Ovary (tissue), 7 donors: ENCODE measurements at regions not wholly inside any gene's neighbourhood (a gene's known extent, or its start where the extent isn't known, plus 50 kb on each side); places are given as distances from the start of the nearest gene placed in this dataset.

Experiments used
- DNase-seq, 5 donors: peaks; one replicate each; pipeline ENCODE4 v3.0.0-alpha.2; 2019 to 2020
- H3K27ac ChIP-seq, 2 donors: fragments of 200-600 bp; one replicate each; pipeline versions ENCODE4 v1.5.1 to v1.8.0; 2019 to 2022
- H3K27me3 ChIP-seq: fragments of 200-600 bp; one replicate; pipeline ENCODE4 v1.8.0; 2022
- H3K36me3 ChIP-seq: fragments of 200-600 bp; sonication (generic); one replicate; pipeline ENCODE4 v1.5.1; 2019
- H3K4me1 ChIP-seq: one replicate; pipeline ENCODE4 v1.8.1; 2013; ENCODE audit warnings: mild to moderate bottlenecking, moderate library complexity; ENCODE audit not compliant: insufficient read depth
- H3K4me3 ChIP-seq: fragments of 200-600 bp; sonication (generic); one replicate; pipeline ENCODE4 v1.5.1; 2017
- H3K9me3 ChIP-seq, 2 donors: fragments of 200-600 bp in 1 of 2; sonication (generic) in 1 of 2; one replicate each; pipeline versions ENCODE4 v1.5.1 to v1.8.1; 2013 to 2019; ENCODE audit warnings: mild to moderate bottlenecking in 1 of 2, moderate library complexity in 1 of 2
- EP300 ChIP-seq: sonication (generic); formaldehyde crosslinking; IDR thresholded peaks from one replicate; pipeline ENCODE4 v1.6.1; 2017; ENCODE audit warnings: antibody characterized with exemption
- POLR2A ChIP-seq: fragments of 450-650 bp; IDR thresholded peaks from one replicate; pipeline ENCODE4 v1.6.1; 2017; ENCODE audit warnings: antibody characterized with exemption, mild to moderate bottlenecking, moderate library complexity
- whole genome bisulfite sequencing, 3 donors: extraction: QIAGEN DNeasy Blood & Tissue Kit in 1 of 3; methylation state at CpG; one replicate each; pipeline versions ENCODE4 v1.1.5 to v1.1.7; 2013 to 2017; 5-methylcytosine and 5-hydroxymethylcytosine counted together
- intact Hi-C, 4 donors: fragments of 100-400 bp; cut with DNase I; formaldehyde crosslinking; loops; one replicate each; pipeline versions ENCODE4 v1.11.0 to v1.15.1; 2022 to 2023
- TF ChIP-seq, protein P1 (sequence below), 3 donors: fragments of 450-650 bp in 2 of 3; fragments of 200-600 bp in 1 of 3; IDR thresholded peaks; one replicate each; pipeline versions ENCODE4 v1.5.1 to v1.8.0; 2016 to 2022; ENCODE audit warnings: antibody characterized with exemption in 3 of 3, mild to moderate bottlenecking in 1 of 3
- donor health status: DM: no; HTN: no; CAD: no; lungs with moderate emphysema.
- donor health status: DM: no; HTN: no; CAD: no.
- donor health status: Bipolar disorder and iron deficiency.
- donor health status: DM: no; HTN: no; CAD: no.
- donor health status: DM: yes; HTN: yes; CAD: no.

DNA sequence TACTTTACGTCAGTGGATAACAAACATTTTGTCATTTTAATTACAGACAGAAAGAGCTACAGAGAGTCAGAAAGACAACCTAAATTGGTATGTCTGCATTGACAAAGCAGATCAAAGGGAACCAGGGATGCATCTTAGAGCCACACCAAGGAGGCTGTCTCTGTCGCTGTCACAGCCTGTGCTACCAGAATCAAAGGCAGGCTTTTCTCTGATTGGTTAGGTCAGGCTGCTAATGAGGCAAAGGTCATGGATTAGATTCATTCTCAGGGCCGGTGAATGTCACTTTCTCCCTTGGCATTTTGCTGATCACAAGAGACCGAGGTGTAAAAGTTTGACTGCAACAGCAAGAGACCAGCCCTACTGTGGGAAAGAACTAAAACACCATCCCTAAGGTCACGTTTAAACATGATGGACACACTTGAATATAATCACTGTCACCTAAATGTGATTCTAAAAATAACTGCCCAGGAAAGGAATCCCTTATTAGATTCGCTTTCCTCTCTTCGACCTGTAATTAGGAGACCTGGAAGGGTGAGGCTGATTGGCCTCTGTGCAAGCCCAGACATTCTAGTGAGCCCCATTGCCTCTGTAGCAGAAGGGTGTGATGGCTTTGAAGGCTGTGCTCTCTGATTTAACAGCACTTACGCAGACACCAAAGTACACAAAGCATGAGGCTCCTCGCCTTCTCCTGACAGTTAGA is 314.4 kb upstream of the NBEA start:
- Histone ChIP-seq H3K27ac (no peak overlapping the region), H3K9me3 (no peaks in the 10 kb centered on the region), H3K4me1 (no peaks in the 10 kb centered on the region), H3K4me3 (no peak overlapping the region), H3K27me3 (no peaks in the 10 kb centered on the region), H3K36me3 (no peaks in the 10 kb centered on the region)
- intact Hi-C loops, result no loop called here
- TF ChIP-seq POLR2A (no peak), EP300 (no peak)
- TF ChIP-seq, protein P1, sequence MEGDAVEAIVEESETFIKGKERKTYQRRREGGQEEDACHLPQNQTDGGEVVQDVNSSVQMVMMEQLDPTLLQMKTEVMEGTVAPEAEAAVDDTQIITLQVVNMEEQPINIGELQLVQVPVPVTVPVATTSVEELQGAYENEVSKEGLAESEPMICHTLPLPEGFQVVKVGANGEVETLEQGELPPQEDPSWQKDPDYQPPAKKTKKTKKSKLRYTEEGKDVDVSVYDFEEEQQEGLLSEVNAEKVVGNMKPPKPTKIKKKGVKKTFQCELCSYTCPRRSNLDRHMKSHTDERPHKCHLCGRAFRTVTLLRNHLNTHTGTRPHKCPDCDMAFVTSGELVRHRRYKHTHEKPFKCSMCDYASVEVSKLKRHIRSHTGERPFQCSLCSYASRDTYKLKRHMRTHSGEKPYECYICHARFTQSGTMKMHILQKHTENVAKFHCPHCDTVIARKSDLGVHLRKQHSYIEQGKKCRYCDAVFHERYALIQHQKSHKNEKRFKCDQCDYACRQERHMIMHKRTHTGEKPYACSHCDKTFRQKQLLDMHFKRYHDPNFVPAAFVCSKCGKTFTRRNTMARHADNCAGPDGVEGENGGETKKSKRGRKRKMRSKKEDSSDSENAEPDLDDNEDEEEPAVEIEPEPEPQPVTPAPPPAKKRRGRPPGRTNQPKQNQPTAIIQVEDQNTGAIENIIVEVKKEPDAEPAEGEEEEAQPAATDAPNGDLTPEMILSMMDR (IDR thresholded peaks at IDR 0.05), result no peak
- WGBS, 3 donors, result 63 to 76% (median 70%) methylated on average over 9 of the region's 9 CpGs
- no peak for DNase-seq

DNA sequence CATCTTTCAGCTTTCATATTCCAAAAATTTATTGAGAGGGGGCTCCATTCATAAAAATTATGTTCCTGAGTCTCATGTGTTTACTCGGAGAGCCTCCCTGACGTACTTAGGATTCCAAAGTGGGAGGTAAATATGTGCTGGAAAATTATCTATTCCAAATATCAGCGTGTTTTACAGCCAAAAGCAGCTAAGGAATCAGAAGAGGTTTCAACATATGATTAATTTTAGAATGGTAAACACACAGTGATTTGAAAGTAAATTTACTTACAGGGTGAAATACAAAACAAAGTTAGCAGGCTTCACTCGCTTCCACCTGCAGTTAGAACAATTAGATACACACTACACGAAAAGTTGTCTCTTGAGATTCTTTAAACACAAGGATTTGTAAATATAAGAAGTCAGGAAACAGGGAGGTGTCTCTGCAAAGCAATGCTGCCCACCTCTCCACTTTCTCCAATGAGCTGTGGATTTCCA is 313.8 kb upstream of the NBEA start:
- Histone ChIP-seq H3K27me3 (no peaks in the 10 kb centered on the region), H3K9me3 (no peaks in the 10 kb centered on the region), H3K4me1 (no peaks in the 10 kb centered on the region), H3K4me3 (no peak overlapping the region), H3K36me3 (no peaks in the 10 kb centered on the region), H3K27ac (no peak overlapping the region)
- no peak for DNase-seq
- TF ChIP-seq EP300, result no peak
- TF ChIP-seq, protein P1 (IDR thresholded peaks at IDR 0.05), result no peak
- no peak for TF ChIP-seq POLR2A
- intact Hi-C loops, result no loop called here
- 37 to 52% (median 46%) methylated on average over 5 of the region's 5 CpGs for WGBS, 3 donors

DNA sequence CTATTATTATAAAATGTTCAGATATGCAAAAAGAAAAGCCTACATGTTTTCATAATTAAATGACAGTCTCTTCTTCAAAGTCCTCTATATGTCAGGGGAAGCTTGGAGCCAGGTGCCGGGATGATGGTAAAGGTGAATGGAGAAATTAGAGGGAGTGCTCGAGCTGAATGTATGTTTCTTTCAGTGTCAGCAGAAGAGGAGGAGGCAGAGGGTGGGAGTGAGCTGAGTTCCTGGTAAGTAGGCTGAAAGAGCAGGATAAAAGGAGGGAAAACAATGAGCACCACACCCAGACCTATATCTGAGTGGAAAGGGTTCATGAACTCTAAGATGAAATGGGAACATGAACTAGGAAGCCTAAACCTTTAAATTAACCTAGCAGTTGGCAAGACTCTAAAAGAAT is 307.6 kb upstream of the NBEA start:
- no peak for DNase-seq
- Histone ChIP-seq H3K27me3 (no peaks in the 10 kb centered on the region), H3K36me3 (no peaks in the 10 kb centered on the region), H3K4me1 (no peaks in the 10 kb centered on the region), H3K9me3 (no peaks in the 10 kb centered on the region), H3K4me3 (no peak overlapping the region), H3K27ac (no peak overlapping the region)
- intact Hi-C loops, result no loop called here
- TF ChIP-seq POLR2A (no peak), EP300 (no peak)
- TF ChIP-seq, protein P1 (IDR thresholded peaks at IDR 0.05), result no peak
- 62 to 72% (median 65%) methylated on average over 2 of the region's 2 CpGs for WGBS, 3 donors

DNA sequence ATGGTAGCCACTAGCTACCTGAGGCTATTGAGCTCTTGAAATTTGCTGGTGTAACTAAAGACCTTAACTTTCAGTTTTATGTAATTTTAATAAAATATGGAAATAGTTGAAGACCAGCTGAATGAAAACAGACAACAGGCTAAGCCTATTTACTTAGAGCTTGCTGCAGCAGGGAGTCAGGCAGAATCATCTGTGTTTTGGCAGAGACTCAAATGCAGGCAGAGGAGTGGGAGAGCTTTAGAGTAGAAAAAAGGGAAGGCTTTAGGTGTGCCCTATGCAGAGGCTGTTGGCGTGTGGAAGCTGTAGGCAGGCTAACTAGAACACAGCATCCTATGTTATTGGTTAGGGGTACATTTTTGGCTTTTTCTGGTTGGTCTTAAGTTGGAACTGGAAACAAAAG is 304.9 kb upstream of the NBEA start:
- H3K27ac ChIP-seq, result no peak overlapping the region
- H3K4me1 ChIP-seq, result no peaks in the 10 kb centered on the region
- H3K9me3 ChIP-seq, result no peaks in the 10 kb centered on the region
- H3K36me3 ChIP-seq, result no peaks in the 10 kb centered on the region
- intact Hi-C loops, result no loop called here
- H3K4me3 ChIP-seq, result no peak overlapping the region
- WGBS, 3 donors, result 38 to 61% (median 53%) methylated on average over 1 of the region's 1 CpG
- TF ChIP-seq, protein P1 (IDR thresholded peaks at IDR 0.05), result no peak
- TF ChIP-seq POLR2A (no peak), EP300 (no peak)
- H3K27me3 ChIP-seq, result no peaks in the 10 kb centered on the region
- no peak for DNase-seq
